ENCODE measurements at regions not wholly inside any gene's neighbourhood (a gene's known extent, or its start where the extent isn't known, plus 50 kb on each side); places are given as distances from the start of the nearest gene placed in this dataset.
"Not testable (repeated sequence)": the region's sequence is repeated elsewhere in the genome, so short reads cannot be mapped to it uniquely, and the experiment has no call there.

DNA sequence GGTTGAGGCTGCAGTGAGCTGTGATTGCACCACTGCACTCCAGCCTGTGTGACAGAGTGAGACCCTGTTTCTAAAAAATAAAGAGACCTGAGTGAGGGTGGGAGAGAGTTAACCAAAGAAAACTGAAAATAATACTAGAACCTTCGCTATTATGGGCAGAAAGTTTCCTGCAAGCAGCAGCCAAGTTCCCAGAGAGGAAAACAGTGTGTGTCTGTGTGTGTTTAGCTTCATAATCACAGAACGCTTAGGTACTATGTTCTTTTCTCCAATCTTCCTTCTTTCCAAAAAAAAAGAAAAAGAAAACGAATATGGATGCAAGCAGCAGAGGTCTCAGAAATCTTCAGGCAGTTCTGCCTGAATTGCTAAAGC is 170.0 kb downstream of the LY86 start:
- no peak overlapping the region for H3K4me3 ChIP-seq (ENCODE audit: low read length)
- TF ChIP-seq CTCF (conservative IDR thresholded peaks at IDR 0.05; ENCODE audit: low read length) = no peak
- no peak for DNase-seq (ENCODE audit: low read depth)

DNA sequence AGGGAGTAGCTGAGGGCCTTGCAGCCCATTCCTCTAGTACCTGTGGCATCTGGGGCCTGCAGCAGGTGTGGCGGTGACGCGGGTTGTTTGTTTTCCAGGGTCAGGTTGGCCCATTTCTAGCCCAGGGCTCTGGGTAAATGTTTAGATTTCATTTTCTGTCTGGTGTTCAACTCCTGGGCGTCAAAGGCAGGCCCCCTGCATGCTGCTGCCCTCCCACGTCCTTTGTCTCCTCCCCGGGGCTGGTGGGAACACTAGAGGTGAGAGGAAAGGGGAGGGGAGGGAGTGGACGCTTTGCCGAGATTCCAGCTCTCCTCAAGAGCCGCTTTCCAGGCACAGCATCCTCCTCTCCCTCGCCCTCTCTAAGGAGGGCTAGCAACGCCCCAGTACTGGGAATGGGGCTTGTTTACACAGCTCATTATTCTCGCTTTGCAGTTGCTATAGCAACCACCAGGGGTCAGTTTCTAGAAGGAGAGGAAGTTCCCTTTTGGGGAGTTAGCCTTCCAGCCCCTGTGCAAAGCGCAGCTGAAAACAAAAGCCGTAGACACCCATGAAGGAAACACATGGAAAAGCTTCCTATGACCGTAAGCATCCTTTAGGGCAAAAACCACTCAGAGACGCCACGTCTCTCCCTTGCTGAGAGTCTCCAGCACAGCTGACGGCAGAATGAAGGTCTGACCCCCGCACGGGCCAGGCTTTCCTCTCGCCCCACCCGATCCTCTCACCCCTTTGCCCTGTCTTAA is 170.6 kb downstream of the LY86 start:
- no peak overlapping the region for H3K4me3 ChIP-seq (ENCODE audit: low read length)
- DNase-seq (ENCODE audit: low read depth) = peak; percentile 48
- TF ChIP-seq CTCF (conservative IDR thresholded peaks at IDR 0.05; ENCODE audit: low read length) = peak; percentile 54

DNA sequence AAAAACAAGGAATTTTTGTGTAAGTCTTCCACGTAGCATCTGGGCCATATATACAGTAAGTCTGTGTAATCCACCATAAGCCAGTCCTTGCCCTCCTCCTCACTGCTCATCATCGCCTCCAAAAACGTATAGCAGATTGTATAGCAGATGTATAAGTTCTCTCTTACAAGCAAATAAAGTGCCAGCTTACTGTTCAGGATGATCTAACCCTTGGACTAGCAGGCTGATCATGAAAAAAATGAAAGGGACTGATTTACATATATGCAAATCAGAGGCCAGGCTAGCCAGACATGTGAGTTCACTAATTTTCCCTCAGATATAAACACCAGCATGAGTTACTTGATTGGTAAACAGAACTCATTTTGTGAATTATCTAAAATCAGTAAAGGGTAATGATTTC is 171.5 kb downstream of the LY86 start:
- no peak for TF ChIP-seq CTCF (conservative IDR thresholded peaks at IDR 0.05; ENCODE audit: low read length)
- no peak for DNase-seq (ENCODE audit: low read depth)

DNA sequence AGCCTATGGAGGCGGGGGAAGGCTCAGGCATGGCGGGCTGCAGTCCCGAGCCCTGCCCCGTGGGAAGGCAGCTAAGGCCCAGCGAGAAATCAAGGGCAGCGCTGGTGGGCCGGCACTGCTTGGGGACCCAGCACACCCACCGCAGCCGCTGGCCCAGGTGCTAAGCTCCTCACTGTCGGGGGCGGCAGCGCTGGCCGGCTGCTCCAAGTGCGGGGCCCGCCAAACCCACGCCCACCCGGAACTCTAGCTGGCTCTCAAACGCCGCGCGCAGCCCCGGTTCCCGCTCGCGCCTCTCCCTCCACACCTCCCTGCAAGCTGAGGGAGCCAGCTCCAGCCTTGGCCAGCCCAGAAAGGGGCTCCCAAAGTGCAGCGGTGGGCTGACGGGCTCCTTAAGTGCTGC is 174.0 kb downstream of the LY86 start:
- DNase-seq (ENCODE audit: low read depth); H3K4me3 ChIP-seq (ENCODE audit: low read length): not testable (repeated sequence)

More for the DNA sequence above, 171.5 kb downstream of the LY86 start:
- H3K4me3 ChIP-seq (ENCODE audit: low read length) = no peak overlapping the region

- DNase-seq (ENCODE audit: low read depth) = no peak
- H3K4me3 ChIP-seq (ENCODE audit: low read length) = no peak overlapping the region
- no peak for TF ChIP-seq CTCF (conservative IDR thresholded peaks at IDR 0.05; ENCODE audit: low read length)
Measured at GRCh38 chr6:6764764-6765434, 176.4 kb downstream of the LY86 start.

GRCh38 chr6:6766230-6766905 is 177.8 kb downstream of the LY86 start:
- DNase-seq (ENCODE audit: low read depth) = no peak
- H3K4me3 ChIP-seq (ENCODE audit: low read length) = no peak overlapping the region
- no peak for TF ChIP-seq CTCF (conservative IDR thresholded peaks at IDR 0.05; ENCODE audit: low read length)

- no peak overlapping the region for H3K4me3 ChIP-seq (ENCODE audit: low read length)
- DNase-seq (ENCODE audit: low read depth) = no peak
- TF ChIP-seq CTCF (conservative IDR thresholded peaks at IDR 0.05; ENCODE audit: low read length) = no peak
Measured at GRCh38 chr6:6769466-6769865, 180.9 kb downstream of the LY86 start.

All from AG10803 (cell line).